Erythroblast (primary cell): ENCODE measurements at regions not wholly inside any gene's neighbourhood (a gene's known extent, or its start where the extent isn't known, plus 50 kb on each side); places are given as distances from the start of the nearest gene placed in this dataset.

Experiments used
- GATA1 ChIP-seq: IDR thresholded peaks from 2 replicates; pipeline ENCODE4 v1.6.1; 2011; ENCODE audit warnings: low read depth, mild to moderate bottlenecking, control low read depth, low read length, moderate library complexity
- POLR2A ChIP-seq: IDR thresholded peaks from 2 replicates; pipeline ENCODE4 v1.6.1; 2011; ENCODE audit warnings: mild to moderate bottlenecking, low read length

DNA sequence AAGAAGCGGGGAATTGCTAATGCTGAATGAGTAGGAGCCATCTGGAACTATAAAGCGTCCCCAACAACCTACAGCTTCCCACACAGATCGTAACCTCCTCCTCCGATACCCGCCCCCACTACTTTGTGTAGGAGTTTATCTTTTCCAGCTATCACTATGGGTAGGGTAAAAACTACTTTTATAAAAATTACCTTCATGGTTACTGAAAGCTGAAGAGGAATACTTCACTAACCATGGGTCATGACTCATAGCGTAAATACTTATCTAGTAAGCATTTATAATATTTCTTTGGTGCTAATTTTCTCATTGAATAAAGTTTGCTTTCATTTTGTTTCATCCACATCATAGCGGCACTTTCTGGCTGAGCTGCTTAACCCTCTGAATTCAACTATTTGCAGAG lies 79.4 kb upstream of the TNIP3 start:
- TF ChIP-seq POLR2A: no peak
- no peak for TF ChIP-seq GATA1
